ENCODE measurements at regions not wholly inside any gene's neighbourhood (a gene's known extent, or its start where the extent isn't known, plus 50 kb on each side); places are given as distances from the start of the nearest gene placed in this dataset.

DNA sequence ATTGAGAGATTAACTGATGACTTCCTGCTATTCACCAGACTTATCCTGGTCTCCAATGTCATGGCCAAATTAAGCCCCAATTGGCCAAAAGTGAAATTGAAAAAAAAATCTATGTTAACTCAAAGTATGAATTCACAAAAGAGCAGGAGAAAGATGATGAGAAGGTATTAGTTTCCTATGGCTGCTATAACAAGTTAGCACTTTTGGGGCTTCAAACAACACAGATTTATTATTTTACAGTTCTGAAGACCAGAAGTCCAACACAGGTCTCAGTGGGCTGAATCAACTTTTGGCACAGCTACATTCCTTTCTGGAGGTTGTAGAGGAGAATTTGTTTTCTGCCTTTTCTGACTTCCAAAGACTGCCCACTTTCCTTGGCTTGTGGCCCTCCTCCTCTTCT, 78.6 kb upstream of the TLE1 start:
- DNase-seq (ENCODE audit: low read depth in 1 of 2, low spot score in 1 of 2): no peak
- no peak for ATAC-seq
- H3K9me3 ChIP-seq: no peaks in the 10 kb centered on the region
- CTCF ChIA-PET: no interaction called here
- no peak overlapping the region for H3K27ac ChIP-seq
- POLR2A ChIA-PET: no interaction called here
- TF ChIP-seq MAZ (IDR thresholded peaks at IDR 0.05; ENCODE audit: borderline replicate concordance, low read depth, low read length): no peak
- no peak for TF ChIP-seq HDAC2 (IDR thresholded peaks at IDR 0.05)
- TF ChIP-seq FOXS1 (CRISPR knock-in tag; IDR thresholded peaks at IDR 0.05): no peak
- TF ChIP-seq, protein P1, sequence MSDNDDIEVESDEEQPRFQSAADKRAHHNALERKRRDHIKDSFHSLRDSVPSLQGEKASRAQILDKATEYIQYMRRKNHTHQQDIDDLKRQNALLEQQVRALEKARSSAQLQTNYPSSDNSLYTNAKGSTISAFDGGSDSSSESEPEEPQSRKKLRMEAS (IDR thresholded peaks at IDR 0.05): no peak
- TF ChIP-seq JUN (IDR thresholded peaks at IDR 0.05): no peak
- no peak for TF ChIP-seq HOXB13 (CRISPR knock-in tag; IDR thresholded peaks at IDR 0.05; ENCODE audit: low read depth)
- TF ChIP-seq KDM1A (IDR thresholded peaks at IDR 0.05; ENCODE audit: low read depth): no peak
- TF ChIP-seq, protein P2, sequence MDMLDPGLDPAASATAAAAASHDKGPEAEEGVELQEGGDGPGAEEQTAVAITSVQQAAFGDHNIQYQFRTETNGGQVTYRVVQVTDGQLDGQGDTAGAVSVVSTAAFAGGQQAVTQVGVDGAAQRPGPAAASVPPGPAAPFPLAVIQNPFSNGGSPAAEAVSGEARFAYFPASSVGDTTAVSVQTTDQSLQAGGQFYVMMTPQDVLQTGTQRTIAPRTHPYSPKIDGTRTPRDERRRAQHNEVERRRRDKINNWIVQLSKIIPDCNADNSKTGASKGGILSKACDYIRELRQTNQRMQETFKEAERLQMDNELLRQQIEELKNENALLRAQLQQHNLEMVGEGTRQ (IDR thresholded peaks at IDR 0.05): no peak
- TF ChIP-seq NPAS2 (CRISPR knock-in tag; IDR thresholded peaks at IDR 0.05; ENCODE audit: borderline replicate concordance): no peak
- TF ChIP-seq CHD4 (IDR thresholded peaks at IDR 0.05; ENCODE audit: borderline replicate concordance): no peak
- no peak for TF ChIP-seq HOXB5 (CRISPR knock-in tag; IDR thresholded peaks at IDR 0.05)
- TF ChIP-seq HEYL (CRISPR knock-in tag; IDR thresholded peaks at IDR 0.05): no peak
- no peak for TF ChIP-seq MYC (IDR thresholded peaks at IDR 0.05; ENCODE audit: borderline replicate concordance, low read length)
- no peak for TF ChIP-seq TP53 (CRISPR knock-in tag; IDR thresholded peaks at IDR 0.05)
- no peak overlapping the region for H3K4me2 ChIP-seq
- FAIRE-seq: no peak
- peaks cover 8% of the 10 kb centered on the region; the same call in 2 of the 3 replicates for H3K4me1 ChIP-seq
- H3K4me3 ChIP-seq: no peak overlapping the region

DNA sequence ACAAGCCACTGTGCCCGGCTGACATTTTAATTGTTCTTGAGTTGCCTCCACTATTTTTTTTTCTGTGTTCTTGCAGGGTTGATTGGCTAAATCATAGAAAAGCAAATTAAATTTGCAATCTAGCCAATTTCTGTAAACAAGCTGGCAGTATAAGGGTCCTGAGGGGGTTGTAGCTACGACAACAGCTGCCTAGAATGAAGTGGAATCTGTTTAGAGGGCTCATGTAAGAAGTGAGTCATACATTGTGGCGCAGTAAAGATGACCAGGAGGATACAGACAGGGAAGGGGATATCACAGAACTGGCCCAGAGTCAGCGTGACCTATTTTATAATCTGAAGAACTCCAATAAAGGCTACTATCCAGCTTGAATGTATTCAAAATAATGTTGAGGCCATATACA, 82.2 kb upstream of the TLE1 start:
- Histone ChIP-seq H3K4me1 (peaks cover 8% of the 10 kb centered on the region; the same call in 2 of the 3 replicates), H3K9me3 (no peaks in the 10 kb centered on the region), H3K4me2 (no peak overlapping the region), H3K4me3 (no peak overlapping the region), H3K27ac (no peak overlapping the region)
- ChIA-PET POLR2A (no interaction called here), CTCF (interaction anchor here (0.8 kb wide), 1 partner anchor 76 kb away, joined by 3 read pairs; no protein-coding TSS in a partner anchor)
- FAIRE-seq: no peak
- TF ChIP-seq ZFP36 (IDR thresholded peaks at IDR 0.05; ENCODE audit: borderline replicate concordance, partially characterized antibody) (no peak), CEBPB (IDR thresholded peaks at IDR 0.05) (no peak), HOXA7 (CRISPR knock-in tag; IDR thresholded peaks at IDR 0.05) (no peak), KDM1A (IDR thresholded peaks at IDR 0.05; ENCODE audit: low read depth) (no peak), RCOR1 (IDR thresholded peaks at IDR 0.05; ENCODE audit: low read depth, low read length) (no peak)
- DNase-seq (ENCODE audit: low read depth in 1 of 2, low spot score in 1 of 2): no peak
- WGBS (ENCODE audit: missing lambda C conversion rate): 75% methylated on average over 4 of the region's 4 CpGs
- no peak for ATAC-seq

DNA sequence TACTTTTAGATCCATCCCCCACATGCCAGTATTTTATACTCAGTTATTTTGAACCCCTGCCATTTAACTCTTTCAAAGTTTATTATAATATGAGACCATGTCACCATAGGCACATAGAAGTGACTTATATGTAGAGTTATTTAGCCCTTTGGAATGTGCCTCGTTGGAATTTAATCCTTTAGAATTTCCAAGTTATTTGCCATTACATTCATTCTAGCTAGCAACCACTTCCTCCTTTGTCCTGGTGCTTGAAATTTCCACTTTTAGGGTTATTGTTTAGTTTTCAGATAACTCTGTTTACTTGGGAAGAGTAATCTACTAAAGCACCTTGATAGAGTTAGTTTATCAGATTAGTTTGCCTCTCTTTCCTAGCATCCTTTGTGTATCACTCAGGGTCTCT, 82.8 kb upstream of the TLE1 start:
- Histone ChIP-seq H3K4me1 (peaks cover 8% of the 10 kb centered on the region; the same call in 2 of the 3 replicates), H3K27ac (no peak overlapping the region), H3K4me3 (no peak overlapping the region), H3K9me3 (no peaks in the 10 kb centered on the region), H3K4me2 (no peak overlapping the region)
- DNase-seq (ENCODE audit: low read depth in 1 of 2, low spot score in 1 of 2): no peak
- ChIA-PET CTCF (no interaction called here), POLR2A (no interaction called here)
- no peak for ATAC-seq
- 9% methylated on average over 1 of the region's 1 CpG for WGBS (ENCODE audit: missing lambda C conversion rate)
- FAIRE-seq: no peak
- TF ChIP-seq RNF2 (IDR thresholded peaks at IDR 0.05; ENCODE audit: borderline replicate concordance, low read depth) (no peak), FOSB (CRISPR knock-in tag; IDR thresholded peaks at IDR 0.05) (no peak), HDAC2 (IDR thresholded peaks at IDR 0.05) (no peak), HEYL (CRISPR knock-in tag; IDR thresholded peaks at IDR 0.05) (no peak), EP300 (IDR thresholded peaks at IDR 0.05) (no peak), HOXA7 (CRISPR knock-in tag; IDR thresholded peaks at IDR 0.05) (no peak), TP53 (CRISPR knock-in tag; IDR thresholded peaks at IDR 0.05) (no peak)
- TF ChIP-seq, protein P3, sequence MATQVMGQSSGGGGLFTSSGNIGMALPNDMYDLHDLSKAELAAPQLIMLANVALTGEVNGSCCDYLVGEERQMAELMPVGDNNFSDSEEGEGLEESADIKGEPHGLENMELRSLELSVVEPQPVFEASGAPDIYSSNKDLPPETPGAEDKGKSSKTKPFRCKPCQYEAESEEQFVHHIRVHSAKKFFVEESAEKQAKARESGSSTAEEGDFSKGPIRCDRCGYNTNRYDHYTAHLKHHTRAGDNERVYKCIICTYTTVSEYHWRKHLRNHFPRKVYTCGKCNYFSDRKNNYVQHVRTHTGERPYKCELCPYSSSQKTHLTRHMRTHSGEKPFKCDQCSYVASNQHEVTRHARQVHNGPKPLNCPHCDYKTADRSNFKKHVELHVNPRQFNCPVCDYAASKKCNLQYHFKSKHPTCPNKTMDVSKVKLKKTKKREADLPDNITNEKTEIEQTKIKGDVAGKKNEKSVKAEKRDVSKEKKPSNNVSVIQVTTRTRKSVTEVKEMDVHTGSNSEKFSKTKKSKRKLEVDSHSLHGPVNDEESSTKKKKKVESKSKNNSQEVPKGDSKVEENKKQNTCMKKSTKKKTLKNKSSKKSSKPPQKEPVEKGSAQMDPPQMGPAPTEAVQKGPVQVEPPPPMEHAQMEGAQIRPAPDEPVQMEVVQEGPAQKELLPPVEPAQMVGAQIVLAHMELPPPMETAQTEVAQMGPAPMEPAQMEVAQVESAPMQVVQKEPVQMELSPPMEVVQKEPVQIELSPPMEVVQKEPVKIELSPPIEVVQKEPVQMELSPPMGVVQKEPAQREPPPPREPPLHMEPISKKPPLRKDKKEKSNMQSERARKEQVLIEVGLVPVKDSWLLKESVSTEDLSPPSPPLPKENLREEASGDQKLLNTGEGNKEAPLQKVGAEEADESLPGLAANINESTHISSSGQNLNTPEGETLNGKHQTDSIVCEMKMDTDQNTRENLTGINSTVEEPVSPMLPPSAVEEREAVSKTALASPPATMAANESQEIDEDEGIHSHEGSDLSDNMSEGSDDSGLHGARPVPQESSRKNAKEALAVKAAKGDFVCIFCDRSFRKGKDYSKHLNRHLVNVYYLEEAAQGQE (IDR thresholded peaks at IDR 0.05): no peak
- TF ChIP-seq, protein P4, sequence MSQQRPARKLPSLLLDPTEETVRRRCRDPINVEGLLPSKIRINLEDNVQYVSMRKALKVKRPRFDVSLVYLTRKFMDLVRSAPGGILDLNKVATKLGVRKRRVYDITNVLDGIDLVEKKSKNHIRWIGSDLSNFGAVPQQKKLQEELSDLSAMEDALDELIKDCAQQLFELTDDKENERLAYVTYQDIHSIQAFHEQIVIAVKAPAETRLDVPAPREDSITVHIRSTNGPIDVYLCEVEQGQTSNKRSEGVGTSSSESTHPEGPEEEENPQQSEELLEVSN (IDR thresholded peaks at IDR 0.05; ENCODE audit: borderline replicate concordance, low read depth): no peak
- TF ChIP-seq, protein P5, sequence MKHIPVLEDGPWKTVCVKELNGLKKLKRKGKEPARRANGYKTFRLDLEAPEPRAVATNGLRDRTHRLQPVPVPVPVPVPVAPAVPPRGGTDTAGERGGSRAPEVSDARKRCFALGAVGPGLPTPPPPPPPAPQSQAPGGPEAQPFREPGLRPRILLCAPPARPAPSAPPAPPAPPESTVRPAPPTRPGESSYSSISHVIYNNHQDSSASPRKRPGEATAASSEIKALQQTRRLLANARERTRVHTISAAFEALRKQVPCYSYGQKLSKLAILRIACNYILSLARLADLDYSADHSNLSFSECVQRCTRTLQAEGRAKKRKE (CRISPR knock-in tag; IDR thresholded peaks at IDR 0.05; ENCODE audit: low read depth): no peak
